ENCODE measurements at regions not wholly inside any gene's neighbourhood (a gene's known extent, or its start where the extent isn't known, plus 50 kb on each side); places are given as distances from the start of the nearest gene placed in this dataset.
A peak's percentile ranks its signal among the peaks of the same experiment; 100 is the strongest.
"Not testable (repeated sequence)": the region's sequence is repeated elsewhere in the genome, so short reads cannot be mapped to it uniquely, and the experiment has no call there.

GRCh38 chr6:82118150-82118562 is 129.4 kb downstream of the IBTK start:
- H3K27ac ChIP-seq, result no peak overlapping the region
- no peaks in the 10 kb centered on the region for H3K9me3 ChIP-seq
- H3K4me3 ChIP-seq, result no peak overlapping the region
- WGBS, 2 donors, result 24 to 35% methylated on average over 3 of the region's 3 CpGs
- DNase-seq, result no peak
- H3K27me3 ChIP-seq, result no peaks in the 10 kb centered on the region
- no peak for TF ChIP-seq POLR2AphosphoS5 (IDR thresholded peaks at IDR 0.05)
- no peak for TF ChIP-seq EP300 (IDR thresholded peaks at IDR 0.05)
- TF ChIP-seq, protein P1, sequence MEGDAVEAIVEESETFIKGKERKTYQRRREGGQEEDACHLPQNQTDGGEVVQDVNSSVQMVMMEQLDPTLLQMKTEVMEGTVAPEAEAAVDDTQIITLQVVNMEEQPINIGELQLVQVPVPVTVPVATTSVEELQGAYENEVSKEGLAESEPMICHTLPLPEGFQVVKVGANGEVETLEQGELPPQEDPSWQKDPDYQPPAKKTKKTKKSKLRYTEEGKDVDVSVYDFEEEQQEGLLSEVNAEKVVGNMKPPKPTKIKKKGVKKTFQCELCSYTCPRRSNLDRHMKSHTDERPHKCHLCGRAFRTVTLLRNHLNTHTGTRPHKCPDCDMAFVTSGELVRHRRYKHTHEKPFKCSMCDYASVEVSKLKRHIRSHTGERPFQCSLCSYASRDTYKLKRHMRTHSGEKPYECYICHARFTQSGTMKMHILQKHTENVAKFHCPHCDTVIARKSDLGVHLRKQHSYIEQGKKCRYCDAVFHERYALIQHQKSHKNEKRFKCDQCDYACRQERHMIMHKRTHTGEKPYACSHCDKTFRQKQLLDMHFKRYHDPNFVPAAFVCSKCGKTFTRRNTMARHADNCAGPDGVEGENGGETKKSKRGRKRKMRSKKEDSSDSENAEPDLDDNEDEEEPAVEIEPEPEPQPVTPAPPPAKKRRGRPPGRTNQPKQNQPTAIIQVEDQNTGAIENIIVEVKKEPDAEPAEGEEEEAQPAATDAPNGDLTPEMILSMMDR (IDR thresholded peaks at IDR 0.05), result no peak
- no peak for TF ChIP-seq POLR2A (IDR thresholded peaks at IDR 0.05)
- H3K36me3 ChIP-seq, result no peaks in the 10 kb centered on the region
- no peaks in the 10 kb centered on the region for H3K4me1 ChIP-seq
- no peak for ATAC-seq (ENCODE audit: low FRiP score in 2 of 2)

GRCh38 chr6:82114748-82115147 is 132.8 kb downstream of the IBTK start:
- Histone ChIP-seq H3K27ac (no peak overlapping the region), H3K9me3 (peaks cover 0 to 1% (median 0%) of the 10 kb centered on the region in 4 donors), H3K27me3 (no peaks in the 10 kb centered on the region), H3K4me3 (no peak overlapping the region), H3K4me1 (no peaks in the 10 kb centered on the region), H3K36me3 (no peaks in the 10 kb centered on the region)
- WGBS, 2 donors, result 80 to 83% methylated on average over 3 of the region's 3 CpGs
- DNase-seq, result no peak
- TF ChIP-seq POLR2A (IDR thresholded peaks at IDR 0.05) (no peak), POLR2AphosphoS5 (IDR thresholded peaks at IDR 0.05) (no peak)
- TF ChIP-seq, protein P1 (IDR thresholded peaks at IDR 0.05), result no peak
- ATAC-seq (ENCODE audit: low FRiP score in 2 of 2), result no peak

- Histone ChIP-seq H3K4me3 (no peak overlapping the region), H3K36me3 (no peaks in the 10 kb centered on the region), H3K4me1 (no peaks in the 10 kb centered on the region), H3K27ac (no peak overlapping the region), H3K27me3 (no peaks in the 10 kb centered on the region), H3K9me3 (peaks cover 0 to 5% (median 0%) of the 10 kb centered on the region in 4 donors)
- TF ChIP-seq POLR2A (IDR thresholded peaks at IDR 0.05) (no peak), EP300 (IDR thresholded peaks at IDR 0.05) (no peak), POLR2AphosphoS5 (IDR thresholded peaks at IDR 0.05) (no peak)
- TF ChIP-seq, protein P1 (IDR thresholded peaks at IDR 0.05), result no peak
- DNase-seq (no peak), ATAC-seq (ENCODE audit: low FRiP score in 2 of 2) (no peak)
- WGBS, 2 donors, result 80 to 87% methylated on average over 3 of the region's 3 CpGs
These were observed 134.3 kb downstream of the IBTK start for GRCh38 chr6:82113231-82113630.

- Histone ChIP-seq H3K27me3 (no peaks in the 10 kb centered on the region), H3K27ac (no peak overlapping the region), H3K9me3 (peaks cover 0 to 5% (median 0%) of the 10 kb centered on the region in 4 donors), H3K4me1 (no peaks in the 10 kb centered on the region), H3K4me3 (no peak overlapping the region), H3K36me3 (no peaks in the 10 kb centered on the region)
- ATAC-seq (ENCODE audit: low FRiP score in 2 of 2) (no peak), DNase-seq (no peak)
- no peak for TF ChIP-seq EP300 (IDR thresholded peaks at IDR 0.05)
- no peak for TF ChIP-seq POLR2A (IDR thresholded peaks at IDR 0.05)
- no peak for TF ChIP-seq POLR2AphosphoS5 (IDR thresholded peaks at IDR 0.05)
- TF ChIP-seq, protein P1 (IDR thresholded peaks at IDR 0.05), result no peak
These were observed 135.7 kb downstream of the IBTK start for GRCh38 chr6:82111818-82112217.

GRCh38 chr6:82111114-82111513 is 136.4 kb downstream of the IBTK start:
- H3K4me3 ChIP-seq, result no peak overlapping the region
- ATAC-seq (ENCODE audit: low FRiP score in 2 of 2) (no peak), DNase-seq (no peak)
- TF ChIP-seq POLR2A (IDR thresholded peaks at IDR 0.05), result no peak
- no peak for TF ChIP-seq POLR2AphosphoS5 (IDR thresholded peaks at IDR 0.05)
- TF ChIP-seq, protein P1 (IDR thresholded peaks at IDR 0.05), result no peak
- H3K27me3 ChIP-seq, result no peaks in the 10 kb centered on the region
- peaks cover 0 to 5% (median 0%) of the 10 kb centered on the region in 4 donors for H3K9me3 ChIP-seq
- H3K27ac ChIP-seq, result no peak overlapping the region
- no peaks in the 10 kb centered on the region for H3K36me3 ChIP-seq
- H3K4me1 ChIP-seq, result no peaks in the 10 kb centered on the region

GRCh38 chr6:82103171-82103570 is 144.4 kb downstream of the IBTK start:
- not testable (repeated sequence) for H3K36me3 ChIP-seq; ATAC-seq (ENCODE audit: low FRiP score in 2 of 2); H3K9me3 ChIP-seq; H3K27me3 ChIP-seq; H3K27ac ChIP-seq; DNase-seq; H3K4me3 ChIP-seq; H3K4me1 ChIP-seq
- 84 to 91% methylated on average over 3 of the region's 3 CpGs for WGBS, 2 donors

DNA sequence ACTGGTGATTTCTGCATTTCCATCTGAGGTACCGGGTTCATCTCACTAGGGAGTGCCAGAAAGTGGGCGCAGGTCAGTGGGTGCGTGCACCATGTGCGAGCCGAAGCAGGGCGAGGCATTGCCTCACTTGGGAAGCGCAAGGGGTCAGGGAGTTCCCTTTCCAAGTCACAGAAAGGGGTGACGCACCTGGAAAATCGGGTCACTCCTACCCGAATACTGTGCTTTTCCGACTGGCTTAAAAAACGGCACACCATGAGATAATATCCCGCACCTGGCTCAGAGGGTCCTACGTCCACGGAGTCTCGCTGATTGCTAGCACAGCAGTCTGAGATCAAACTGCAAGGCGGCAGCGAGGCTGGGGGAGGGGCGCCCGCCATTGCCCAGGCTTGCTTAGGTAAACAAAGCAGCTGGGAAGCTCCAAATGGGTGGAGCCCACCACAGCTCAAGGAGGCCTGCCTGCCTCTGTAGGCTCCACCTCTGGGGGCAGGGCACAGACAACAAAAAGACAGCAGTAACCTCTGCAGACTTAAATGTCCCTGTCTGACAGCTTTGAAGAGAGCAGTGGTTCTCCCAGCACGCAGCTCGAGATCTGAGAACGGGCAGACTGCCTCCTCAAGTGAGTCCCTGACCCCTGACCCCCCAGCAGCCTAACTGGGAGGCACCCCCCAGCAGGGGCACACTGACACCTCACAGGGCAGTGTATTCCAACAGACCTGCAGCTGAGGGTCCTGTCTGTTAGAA is 146.0 kb downstream of the IBTK start:
- not testable (repeated sequence) for H3K9me3 ChIP-seq; H3K36me3 ChIP-seq; H3K27me3 ChIP-seq; H3K4me1 ChIP-seq; ATAC-seq (ENCODE audit: low FRiP score in 2 of 2); H3K27ac ChIP-seq; H3K4me3 ChIP-seq
- WGBS, 2 donors, result 63 to 65% methylated on average over 16 to 23 of the region's 23 CpGs
- DNase-seq, result peak in 1 of 2 donors; percentile 22

Data from upper lobe of left lung (tissue), 6 donors.